NT2/D1 (cell line): ENCODE measurements at regions not wholly inside any gene's neighbourhood (a gene's known extent, or its start where the extent isn't known, plus 50 kb on each side); places are given as distances from the start of the nearest gene placed in this dataset.

Experiments used
- SUZ12 ChIP-seq: IDR thresholded peaks from 2 replicates; pipeline ENCODE4 v1.6.1; 2011; ENCODE audit not compliant: insufficient read length, insufficient read depth; ENCODE audit errors: extremely low read depth
- ZNF274 ChIP-seq: IDR thresholded peaks from 2 replicates; pipeline ENCODE4 v1.6.1; 2011; ENCODE audit warnings: mild to moderate bottlenecking, low read depth, low read length

- TF ChIP-seq SUZ12 = no peak
- no peak for TF ChIP-seq ZNF274
Observed at GRCh38 chr6:149218915-149219314, 98.6 kb upstream of the TAB2 start.
